GM19455 (cell line): ENCODE measurements at regions not wholly inside any gene's neighbourhood (a gene's known extent, or its start where the extent isn't known, plus 50 kb on each side); places are given as distances from the start of the nearest gene placed in this dataset.

ENCODE experiments used
- ATAC-seq: cut with Tn5 transposase; IDR thresholded peaks from one replicate; pipeline ENCODE4 v1.9.1; 2021; ENCODE audit not compliant: unreplicated experiment

GRCh38 chr3:30542897-30543296 lies 63.5 kb upstream of the TGFBR2 start:
- ATAC-seq, result no peak

- no peak for ATAC-seq
Measured at GRCh38 chr3:30544812-30545211, 61.6 kb upstream of the TGFBR2 start.

- no peak for ATAC-seq
Measured at GRCh38 chr3:30546934-30547333, 59.5 kb upstream of the TGFBR2 start.

- no peak for ATAC-seq
Measured at GRCh38 chr3:30547716-30548115, 58.7 kb upstream of the TGFBR2 start.

GRCh38 chr3:30548600-30548999 lies 57.8 kb upstream of the TGFBR2 start:
- ATAC-seq, result no peak

GRCh38 chr3:30549600-30549999 lies 56.8 kb upstream of the TGFBR2 start:
- no peak for ATAC-seq

GRCh38 chr3:30550246-30550645 lies 56.2 kb upstream of the TGFBR2 start:
- no peak for ATAC-seq

GRCh38 chr3:30551266-30551665 lies 55.1 kb upstream of the TGFBR2 start:
- ATAC-seq, result no peak

- no peak for ATAC-seq
Measured at GRCh38 chr3:30551927-30552326, 54.5 kb upstream of the TGFBR2 start.

GRCh38 chr3:30553641-30554316 lies 52.6 kb upstream of the TGFBR2 start:
- ATAC-seq, result no peak

- ATAC-seq, result no peak
Measured at GRCh38 chr3:30554317-30554690, 52.1 kb upstream of the TGFBR2 start.

GRCh38 chr3:30555968-30556367 lies 50.4 kb upstream of the TGFBR2 start:
- no peak for ATAC-seq
